Duodenal mucosa (tissue), 2 donors: ENCODE measurements at regions not wholly inside any gene's neighbourhood (a gene's known extent, or its start where the extent isn't known, plus 50 kb on each side); places are given as distances from the start of the nearest gene placed in this dataset.
"Not testable (repeated sequence)": the region's sequence is repeated elsewhere in the genome, so short reads cannot be mapped to it uniquely, and the experiment has no call there.

Experiments
- H3K27ac ChIP-seq: one replicate; pipeline ENCODE4 v1.7.0; 2013; ENCODE audit warnings: low read depth, low read length
- H3K27me3 ChIP-seq, 2 donors: one replicate each; pipeline ENCODE4 v1.7.0; 2013; ENCODE audit warnings: low read length in 2 of 2, control low read depth in 1 of 2; ENCODE audit not compliant: insufficient read depth in 2 of 2, control insufficient read depth in 1 of 2
- H3K36me3 ChIP-seq, 2 donors: one replicate each; pipeline ENCODE4 v1.7.0; 2013; ENCODE audit warnings: low read length in 2 of 2, control low read depth in 1 of 2; ENCODE audit not compliant: insufficient read depth in 2 of 2, control insufficient read depth in 1 of 2
- H3K4me1 ChIP-seq, 2 donors: one replicate each; pipeline ENCODE4 v1.7.0; 2013; ENCODE audit warnings: low read length in 2 of 2, control low read depth in 1 of 2; ENCODE audit not compliant: insufficient read depth in 2 of 2, control insufficient read depth in 1 of 2
- H3K4me3 ChIP-seq, 2 donors: one replicate each; pipeline ENCODE4 v1.7.0; 2013; ENCODE audit warnings: low read length in 2 of 2, low read depth in 1 of 2
- H3K9ac ChIP-seq, 2 donors: one replicate each; pipeline ENCODE4 v1.7.0; 2013; ENCODE audit warnings: low read length in 2 of 2, low read depth in 1 of 2
- H3K9me3 ChIP-seq, 2 donors: one replicate each; pipeline ENCODE4 v1.7.0; 2013; ENCODE audit warnings: low read length in 2 of 2, control low read depth in 1 of 2; ENCODE audit not compliant: control insufficient read depth in 1 of 2

- no peaks in the 10 kb centered on the region for H3K36me3 ChIP-seq
- H3K4me3 ChIP-seq: no peak overlapping the region
- no peaks in the 10 kb centered on the region for H3K27me3 ChIP-seq
- H3K27ac ChIP-seq: no peak overlapping the region
- no peak overlapping the region for H3K9ac ChIP-seq
- H3K4me1 ChIP-seq: peaks cover 36 to 48% of the 10 kb centered on the region in 2 donors
- H3K9me3 ChIP-seq: no peaks in the 10 kb centered on the region
These were observed 183.3 kb upstream of the PIK3R1 start for GRCh38 chr5:68032216-68032762.

GRCh38 chr5:68028131-68028727 lies 187.3 kb upstream of the PIK3R1 start:
- Histone ChIP-seq H3K9ac (no peak overlapping the region), H3K27me3 (no peaks in the 10 kb centered on the region), H3K36me3 (no peaks in the 10 kb centered on the region), H3K4me1 (peaks cover 21 to 32% of the 10 kb centered on the region in 2 donors), H3K4me3 (no peak overlapping the region), H3K9me3 (no peaks in the 10 kb centered on the region), H3K27ac (no peak overlapping the region)

DNA sequence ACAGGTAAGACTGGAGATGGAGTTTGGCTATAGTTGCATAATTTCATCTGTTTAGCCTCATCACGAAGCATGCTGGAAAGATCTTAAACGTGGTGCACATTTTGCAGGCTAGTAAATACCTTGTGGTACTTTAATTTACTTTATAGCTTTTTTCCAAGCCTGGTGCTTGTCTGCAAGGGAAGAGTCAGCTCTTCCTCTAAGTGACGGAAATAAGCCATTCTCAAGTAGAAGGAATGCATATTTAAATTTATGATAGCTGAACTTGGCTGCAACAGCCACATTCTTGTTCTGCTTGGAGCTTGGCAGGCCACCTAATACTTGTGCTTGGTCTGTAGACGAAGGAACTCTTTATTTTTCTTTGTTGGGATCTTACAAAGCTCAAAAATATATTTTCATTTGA lies 188.0 kb upstream of the PIK3R1 start:
- H3K27ac ChIP-seq: no peak overlapping the region
- H3K4me3 ChIP-seq: no peak overlapping the region
- no peak overlapping the region for H3K9ac ChIP-seq
- H3K4me1 ChIP-seq: peaks cover 15 to 25% of the 10 kb centered on the region in 2 donors
- H3K27me3 ChIP-seq: no peaks in the 10 kb centered on the region
- no peaks in the 10 kb centered on the region for H3K9me3 ChIP-seq
- H3K36me3 ChIP-seq: no peaks in the 10 kb centered on the region

GRCh38 chr5:68026092-68026885 lies 189.3 kb upstream of the PIK3R1 start:
- Histone ChIP-seq H3K27me3 (no peaks in the 10 kb centered on the region), H3K9me3 (no peaks in the 10 kb centered on the region), H3K36me3 (no peaks in the 10 kb centered on the region), H3K4me3 (no peak overlapping the region), H3K4me1 (peaks cover 10 to 23% of the 10 kb centered on the region in 2 donors), H3K9ac (no peak overlapping the region), H3K27ac (no peak overlapping the region)

GRCh38 chr5:68024426-68024825 lies 191.1 kb upstream of the PIK3R1 start:
- Histone ChIP-seq H3K27ac (no peak overlapping the region), H3K9me3 (no peaks in the 10 kb centered on the region), H3K36me3 (no peaks in the 10 kb centered on the region), H3K4me3 (no peak overlapping the region), H3K9ac (no peak overlapping the region), H3K27me3 (no peaks in the 10 kb centered on the region), H3K4me1 (peaks cover 10 to 23% of the 10 kb centered on the region in 2 donors)

- no peaks in the 10 kb centered on the region for H3K9me3 ChIP-seq
- H3K27me3 ChIP-seq: no peaks in the 10 kb centered on the region
- H3K9ac ChIP-seq: no peak overlapping the region
- peaks cover 0 to under 1% of the 10 kb centered on the region in 2 donors for H3K4me1 ChIP-seq
- H3K27ac ChIP-seq: no peak overlapping the region
- H3K4me3 ChIP-seq: no peak overlapping the region
- H3K36me3 ChIP-seq: no peaks in the 10 kb centered on the region
These were observed 193.6 kb upstream of the PIK3R1 start for GRCh38 chr5:68021916-68022315.

- no peaks in the 10 kb centered on the region for H3K4me1 ChIP-seq
- H3K27me3 ChIP-seq: no peaks in the 10 kb centered on the region
- H3K9ac ChIP-seq: no peak overlapping the region
These were observed 194.3 kb upstream of the PIK3R1 start for GRCh38 chr5:68021227-68021626.

DNA sequence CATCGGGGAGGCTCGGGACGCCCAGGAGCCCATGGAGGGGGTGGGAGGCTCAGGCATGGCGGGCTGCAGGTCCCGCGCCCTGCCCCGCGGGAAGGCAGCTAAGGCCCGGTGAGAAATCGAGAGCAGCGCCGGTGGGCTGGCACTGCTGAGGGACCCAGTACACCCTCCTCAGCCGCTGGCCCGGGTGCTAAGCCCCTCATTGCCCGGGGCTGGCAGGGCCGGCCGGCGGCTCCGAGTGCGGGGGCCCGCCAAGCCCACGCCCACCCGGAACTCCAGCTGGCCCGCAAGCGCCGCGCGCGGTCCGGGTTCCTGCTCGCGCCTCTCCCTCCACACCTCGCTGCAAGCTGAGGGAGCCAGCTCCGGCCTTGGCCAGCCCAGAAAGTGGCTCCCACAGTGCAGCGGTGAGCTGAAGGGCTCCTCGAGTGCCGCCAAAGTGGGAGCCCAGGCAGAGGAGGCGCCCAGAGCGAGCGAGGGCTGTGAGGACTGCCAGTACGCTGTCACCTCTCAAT lies 195.0 kb upstream of the PIK3R1 start:
- H3K4me1 ChIP-seq, H3K27me3 ChIP-seq, H3K9me3 ChIP-seq, H3K9ac ChIP-seq, H3K4me3 ChIP-seq, H3K27ac ChIP-seq, H3K36me3 ChIP-seq: not testable (repeated sequence)

More at GRCh38 chr5:68021227-68021626, 194.3 kb upstream of the PIK3R1 start:
- Histone ChIP-seq H3K9me3 (no peaks in the 10 kb centered on the region), H3K36me3 (no peaks in the 10 kb centered on the region), H3K27ac (no peak overlapping the region), H3K4me3 (no peak overlapping the region)

GRCh38 chr5:68015381-68016302 lies 199.9 kb upstream of the PIK3R1 start:
- peaks cover 0 to 2% of the 10 kb centered on the region in 2 donors for H3K4me1 ChIP-seq
- no peak overlapping the region for H3K9ac ChIP-seq
- H3K27ac ChIP-seq: no peak overlapping the region
- H3K27me3 ChIP-seq: no peaks in the 10 kb centered on the region
- no peak overlapping the region for H3K4me3 ChIP-seq
- H3K9me3 ChIP-seq: no peaks in the 10 kb centered on the region
- no peaks in the 10 kb centered on the region for H3K36me3 ChIP-seq
